ENCODE measurements at regions not wholly inside any gene's neighbourhood (a gene's known extent, or its start where the extent isn't known, plus 50 kb on each side); places are given as distances from the start of the nearest gene placed in this dataset.
A peak's percentile ranks its signal among the peaks of the same experiment; 100 is the strongest.

DNA sequence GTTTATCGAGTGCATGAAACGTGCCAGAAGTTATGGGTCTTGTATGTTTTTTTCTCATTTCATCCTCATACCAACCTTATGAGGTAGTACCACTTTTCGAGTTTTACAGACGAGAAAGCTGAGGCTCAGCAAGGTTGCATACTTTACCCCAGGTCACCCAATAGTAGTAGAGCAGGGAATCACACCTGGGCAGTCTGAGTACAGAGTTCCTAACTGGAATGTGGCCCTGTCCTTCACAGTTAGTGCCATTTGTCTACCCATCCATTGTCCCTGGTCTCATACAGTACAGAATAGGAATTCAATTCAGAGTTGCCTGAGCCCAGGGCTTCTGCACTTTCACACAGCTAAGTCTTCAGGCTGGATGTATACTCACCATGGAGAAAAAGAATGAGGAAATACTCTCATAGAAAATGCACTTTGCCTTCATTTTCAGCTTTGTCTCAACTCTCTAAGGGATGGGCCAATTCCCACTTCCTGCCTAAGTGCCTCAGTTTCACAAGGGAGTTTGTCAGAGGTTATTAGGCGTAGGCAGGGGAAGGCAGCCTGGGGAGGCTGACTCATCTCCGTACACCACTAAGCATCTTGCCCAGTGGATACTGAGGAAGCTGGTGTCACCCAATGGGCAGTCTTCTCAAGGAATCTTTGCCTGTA lies 93.2 kb downstream of the TMEM212 start:
- TF ChIP-seq EZH2 (IDR thresholded peaks at IDR 0.05; ENCODE audit: borderline replicate concordance, low read depth, low read length, poor library complexity, severe bottlenecking) (no peak), CTCF (conservative IDR thresholded peaks at IDR 0.05; ENCODE audit: low read depth, low read length) (no peak)
- peak; percentile 61 for DNase-seq (ENCODE audit: low spot score)
- Histone ChIP-seq H3K9me3 (ENCODE audit: low read depth, low read length, poor library complexity, severe bottlenecking) (no peaks in the 10 kb centered on the region), H3K27me3 (replicated peaks; ENCODE audit: insufficient read depth, low read depth, low read length, poor library complexity) (no peaks in the 10 kb centered on the region), H3K4me3 (ENCODE audit: low read depth, low read length, poor library complexity, severe bottlenecking) (no peak overlapping the region), H3K27ac (ENCODE audit: low read depth, low read length, poor library complexity, severe bottlenecking) (no peak overlapping the region), H3K4me1 (ENCODE audit: insufficient read depth, low read length, poor library complexity, severe bottlenecking) (no peaks in the 10 kb centered on the region), H3K36me3 (ENCODE audit: insufficient read depth, low read length, poor library complexity, severe bottlenecking) (no peaks in the 10 kb centered on the region)
- BruUV-seq (replicated peaks) = no TSS peak
- CTCF ChIA-PET = no interaction called here
- POLR2A ChIA-PET (ENCODE audit: low non-redundant PET) = no interaction called here
- intact Hi-C loops (cut with micrococcal nuclease; ENCODE audit: unreplicated experiment) = loop anchor here (5.0 kb wide), 1 partner anchor 101 kb away; the partner anchor contains the start of gene FNDC3B

GRCh38 chr3:171939578-171939977 lies 96.4 kb downstream of the TMEM212 start:
- ChIA-PET POLR2A (ENCODE audit: low non-redundant PET) (no interaction called here), CTCF (no interaction called here)
- Histone ChIP-seq H3K4me1 (ENCODE audit: insufficient read depth, low read length, poor library complexity, severe bottlenecking) (no peaks in the 10 kb centered on the region), H3K9me3 (ENCODE audit: low read depth, low read length, poor library complexity, severe bottlenecking) (no peaks in the 10 kb centered on the region), H3K36me3 (ENCODE audit: insufficient read depth, low read length, poor library complexity, severe bottlenecking) (no peaks in the 10 kb centered on the region), H3K27me3 (replicated peaks; ENCODE audit: insufficient read depth, low read depth, low read length, poor library complexity) (no peaks in the 10 kb centered on the region), H3K4me3 (ENCODE audit: low read depth, low read length, poor library complexity, severe bottlenecking) (no peak overlapping the region), H3K27ac (ENCODE audit: low read depth, low read length, poor library complexity, severe bottlenecking) (no peak overlapping the region)
- intact Hi-C loops (cut with micrococcal nuclease; ENCODE audit: unreplicated experiment) = loop anchor here (5.0 kb wide), 1 partner anchor 98 kb away; the partner anchor contains the start of gene FNDC3B
- no peak for TF ChIP-seq EZH2 (IDR thresholded peaks at IDR 0.05; ENCODE audit: borderline replicate concordance, low read depth, low read length, poor library complexity, severe bottlenecking)
- TF ChIP-seq CTCF (conservative IDR thresholded peaks at IDR 0.05; ENCODE audit: low read depth, low read length) = no peak
- BruUV-seq (replicated peaks) = no TSS peak
- DNase-seq (ENCODE audit: low spot score) = no peak

DNA sequence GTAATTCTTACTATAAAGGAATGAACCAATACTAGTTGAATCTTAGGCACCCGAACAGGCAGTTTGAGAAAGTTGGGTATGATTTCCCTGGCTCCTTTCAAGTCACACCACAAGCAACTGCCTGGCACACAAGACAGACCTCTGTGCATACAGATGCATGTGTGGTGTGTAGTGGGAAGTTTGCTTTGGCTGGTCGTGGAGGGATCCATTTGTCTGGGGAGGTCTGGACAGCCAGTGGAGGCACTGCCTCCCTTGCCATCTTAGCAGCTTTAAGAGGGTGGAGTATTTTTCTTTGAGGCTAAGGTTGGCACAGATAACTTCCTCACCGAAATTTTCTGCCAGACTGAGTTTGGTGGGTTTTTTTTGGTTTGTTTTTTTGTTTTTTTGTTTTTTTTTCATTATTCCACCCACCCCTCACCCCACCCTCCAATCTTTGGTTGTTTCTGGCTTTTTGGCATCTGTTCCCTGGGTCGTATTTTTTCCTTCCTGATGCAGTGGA lies 97.1 kb downstream of the TMEM212 start:
- Histone ChIP-seq H3K4me3 (ENCODE audit: low read depth, low read length, poor library complexity, severe bottlenecking) (no peak overlapping the region), H3K36me3 (ENCODE audit: insufficient read depth, low read length, poor library complexity, severe bottlenecking) (no peaks in the 10 kb centered on the region), H3K4me1 (ENCODE audit: insufficient read depth, low read length, poor library complexity, severe bottlenecking) (no peaks in the 10 kb centered on the region), H3K9me3 (ENCODE audit: low read depth, low read length, poor library complexity, severe bottlenecking) (no peaks in the 10 kb centered on the region), H3K27ac (ENCODE audit: low read depth, low read length, poor library complexity, severe bottlenecking) (no peak overlapping the region), H3K27me3 (replicated peaks; ENCODE audit: insufficient read depth, low read depth, low read length, poor library complexity) (no peaks in the 10 kb centered on the region)
- intact Hi-C loops (cut with micrococcal nuclease; ENCODE audit: unreplicated experiment) = no loop called here
- no TSS peak for BruUV-seq (replicated peaks)
- ChIA-PET CTCF (no interaction called here), POLR2A (ENCODE audit: low non-redundant PET) (no interaction called here)
- DNase-seq (ENCODE audit: low spot score) = no peak
- TF ChIP-seq CTCF (conservative IDR thresholded peaks at IDR 0.05; ENCODE audit: low read depth, low read length) (no peak), EZH2 (IDR thresholded peaks at IDR 0.05; ENCODE audit: borderline replicate concordance, low read depth, low read length, poor library complexity, severe bottlenecking) (no peak)

All from A673 (cell line).